Mesothelial cell of epicardium (in vitro differentiated cells): ENCODE measurements at regions not wholly inside any gene's neighbourhood (a gene's known extent, or its start where the extent isn't known, plus 50 kb on each side); places are given as distances from the start of the nearest gene placed in this dataset.

Source experiments
- DNase-seq, 2 experiments: peaks; one replicate each; pipeline ENCODE4 v3.0.0; 2021; ENCODE audit warnings: low spot score in 2 of 2; ENCODE audit not compliant: unreplicated experiment in 2 of 2
- H3K27ac Mint-ChIP-seq: 2 replicates; pipeline ENCODE4 v1.8.0; 2021; ENCODE audit warnings: mixed read lengths
- H3K27me3 Mint-ChIP-seq: 2 replicates; pipeline ENCODE4 v1.8.0; 2021; ENCODE audit warnings: low read depth, mixed read lengths
- H3K36me3 Mint-ChIP-seq: 2 replicates; pipeline ENCODE4 v1.8.0; 2021; ENCODE audit warnings: mixed read lengths
- H3K4me1 Mint-ChIP-seq: 2 replicates; pipeline ENCODE4 v1.8.0; 2021; ENCODE audit warnings: mixed read lengths
- H3K4me3 Mint-ChIP-seq: 2 replicates; pipeline ENCODE4 v1.8.0; 2021; ENCODE audit warnings: mild to moderate bottlenecking, moderate library complexity, mixed read lengths
- H3K9me3 Mint-ChIP-seq: 2 replicates; pipeline ENCODE4 v1.8.0; 2021; ENCODE audit warnings: mixed read lengths
- TF ChIP-seq, protein P1 (sequence below): fragments of 200-600 bp; sonication (generic); IDR thresholded peaks from one replicate; pipeline ENCODE4 v1.5.0; 2021; ENCODE audit warnings: antibody characterized with exemption; ENCODE audit not compliant: unreplicated experiment

DNA sequence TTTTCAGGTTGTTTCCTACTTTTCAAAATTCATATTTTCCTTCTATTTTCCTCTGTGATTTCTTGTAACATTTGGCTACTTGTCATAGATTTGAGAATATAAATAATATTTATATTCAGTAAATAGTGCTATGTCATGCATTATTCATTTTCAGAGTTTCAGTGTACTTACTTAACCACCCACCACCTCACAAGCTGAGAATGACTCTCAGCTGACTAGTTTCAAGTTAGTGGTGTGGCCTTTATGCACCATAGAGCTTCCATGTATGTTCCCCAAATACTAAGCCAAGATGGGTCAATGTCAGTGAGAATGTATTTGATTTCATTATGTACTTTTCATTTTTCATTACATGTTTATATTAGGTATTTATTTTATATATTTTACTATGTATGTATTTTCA lies 56.9 kb upstream of the RGS1 start:
- Mint-ChIP-seq H3K4me3 (no peak overlapping the region), H3K4me1 (peaks cover 22% of the 10 kb centered on the region), H3K9me3 (no peaks in the 10 kb centered on the region), H3K36me3 (no peaks in the 10 kb centered on the region), H3K27ac (no peak overlapping the region), H3K27me3 (no peaks in the 10 kb centered on the region)
- DNase-seq: no peak
- TF ChIP-seq, protein P1, sequence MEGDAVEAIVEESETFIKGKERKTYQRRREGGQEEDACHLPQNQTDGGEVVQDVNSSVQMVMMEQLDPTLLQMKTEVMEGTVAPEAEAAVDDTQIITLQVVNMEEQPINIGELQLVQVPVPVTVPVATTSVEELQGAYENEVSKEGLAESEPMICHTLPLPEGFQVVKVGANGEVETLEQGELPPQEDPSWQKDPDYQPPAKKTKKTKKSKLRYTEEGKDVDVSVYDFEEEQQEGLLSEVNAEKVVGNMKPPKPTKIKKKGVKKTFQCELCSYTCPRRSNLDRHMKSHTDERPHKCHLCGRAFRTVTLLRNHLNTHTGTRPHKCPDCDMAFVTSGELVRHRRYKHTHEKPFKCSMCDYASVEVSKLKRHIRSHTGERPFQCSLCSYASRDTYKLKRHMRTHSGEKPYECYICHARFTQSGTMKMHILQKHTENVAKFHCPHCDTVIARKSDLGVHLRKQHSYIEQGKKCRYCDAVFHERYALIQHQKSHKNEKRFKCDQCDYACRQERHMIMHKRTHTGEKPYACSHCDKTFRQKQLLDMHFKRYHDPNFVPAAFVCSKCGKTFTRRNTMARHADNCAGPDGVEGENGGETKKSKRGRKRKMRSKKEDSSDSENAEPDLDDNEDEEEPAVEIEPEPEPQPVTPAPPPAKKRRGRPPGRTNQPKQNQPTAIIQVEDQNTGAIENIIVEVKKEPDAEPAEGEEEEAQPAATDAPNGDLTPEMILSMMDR: no peak

DNA sequence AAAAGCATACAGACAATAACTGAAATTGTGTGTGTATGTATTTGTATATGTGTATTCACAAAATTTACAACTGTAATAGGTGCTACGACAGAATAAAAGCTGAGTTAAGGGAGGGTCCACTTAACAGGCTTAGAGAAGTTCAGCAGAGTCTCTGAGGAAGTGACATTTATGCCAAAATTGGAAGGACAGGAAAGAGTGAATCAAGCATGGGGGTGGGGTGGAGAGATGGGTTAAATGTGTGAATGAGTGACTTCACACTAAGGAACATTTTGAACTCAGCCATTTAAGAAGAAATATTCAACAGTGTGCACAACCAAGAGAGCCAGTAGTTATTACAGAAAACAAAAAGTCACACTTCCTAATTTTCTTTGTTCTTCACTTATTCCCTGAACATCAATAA lies 53.8 kb upstream of the RGS1 start:
- H3K9me3 Mint-ChIP-seq: peaks cover 6% of the 10 kb centered on the region
- DNase-seq: no peak
- no peaks in the 10 kb centered on the region for H3K27me3 Mint-ChIP-seq
- no peak overlapping the region for H3K4me3 Mint-ChIP-seq
- TF ChIP-seq, protein P1: no peak
- no peaks in the 10 kb centered on the region for H3K36me3 Mint-ChIP-seq
- peaks cover 9% of the 10 kb centered on the region for H3K4me1 Mint-ChIP-seq
- no peak overlapping the region for H3K27ac Mint-ChIP-seq

DNA sequence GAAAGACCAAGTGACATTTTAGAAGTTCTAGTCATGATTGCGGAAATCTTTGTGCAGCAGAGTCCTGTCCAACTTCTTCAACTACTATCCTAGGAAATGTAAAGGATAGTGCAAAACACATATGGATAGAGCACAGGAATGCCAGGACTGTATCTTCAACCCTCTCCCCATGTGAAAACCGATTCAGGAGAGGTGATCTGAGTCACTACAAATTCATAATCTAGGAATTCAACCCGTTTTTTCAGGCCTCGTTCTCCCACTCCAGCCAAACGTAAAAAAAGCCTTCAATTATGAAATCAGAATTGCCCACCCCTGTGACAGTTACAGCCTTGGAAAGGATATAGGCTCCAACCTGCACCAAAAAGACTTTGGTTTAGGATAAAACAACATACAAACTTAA lies 52.9 kb upstream of the RGS1 start:
- Mint-ChIP-seq H3K4me1 (peaks cover 1% of the 10 kb centered on the region), H3K27ac (no peak overlapping the region)

DNA sequence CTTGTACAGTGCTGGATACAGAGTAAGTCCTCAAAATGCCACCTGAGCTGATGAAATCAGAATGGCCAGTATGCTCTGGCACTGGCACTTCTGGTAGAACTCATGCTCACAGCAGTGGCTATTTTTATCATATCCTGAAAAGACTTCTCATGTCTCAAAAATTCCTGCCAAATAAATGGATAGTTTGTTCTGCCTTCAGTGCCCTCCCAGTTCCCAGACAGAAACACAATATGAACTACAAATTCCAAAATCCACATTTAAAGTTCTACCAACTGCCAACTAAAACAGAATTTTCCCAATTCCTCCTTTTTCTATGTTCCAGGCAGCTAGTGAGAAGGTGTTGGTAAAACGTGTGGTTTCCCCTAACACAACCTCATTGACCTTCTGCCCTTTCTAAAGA lies 51.4 kb upstream of the RGS1 start:
- Mint-ChIP-seq H3K4me1 (peaks cover 8% of the 10 kb centered on the region), H3K4me3 (no peak overlapping the region), H3K36me3 (no peaks in the 10 kb centered on the region), H3K9me3 (peaks cover 6% of the 10 kb centered on the region), H3K27ac (no peak overlapping the region), H3K27me3 (no peaks in the 10 kb centered on the region)
- DNase-seq: no peak
- TF ChIP-seq, protein P1: no peak

More for the DNA sequence above, 52.9 kb upstream of the RGS1 start:
- no peak overlapping the region for H3K4me3 Mint-ChIP-seq
- TF ChIP-seq, protein P1: no peak
- no peaks in the 10 kb centered on the region for H3K36me3 Mint-ChIP-seq
- no peaks in the 10 kb centered on the region for H3K27me3 Mint-ChIP-seq
- no peak for DNase-seq
- peaks cover 6% of the 10 kb centered on the region for H3K9me3 Mint-ChIP-seq
